Stimulated activated CD4-positive, alpha-beta T cell treated with anti-CD3 and anti-CD28 coated beads, Interleukin-1b, Interleukin-23, amount 100 ng/mL, for 1 hour (primary cell): ENCODE measurements at regions not wholly inside any gene's neighbourhood (a gene's known extent, or its start where the extent isn't known, plus 50 kb on each side); places are given as distances from the start of the nearest gene placed in this dataset.

Source experiments
- DNase-seq, 2 donors: peaks; one replicate each; pipeline ENCODE4 v3.0.0-alpha.2; 2020; ENCODE audit warnings: low read depth in 2 of 2

DNA sequence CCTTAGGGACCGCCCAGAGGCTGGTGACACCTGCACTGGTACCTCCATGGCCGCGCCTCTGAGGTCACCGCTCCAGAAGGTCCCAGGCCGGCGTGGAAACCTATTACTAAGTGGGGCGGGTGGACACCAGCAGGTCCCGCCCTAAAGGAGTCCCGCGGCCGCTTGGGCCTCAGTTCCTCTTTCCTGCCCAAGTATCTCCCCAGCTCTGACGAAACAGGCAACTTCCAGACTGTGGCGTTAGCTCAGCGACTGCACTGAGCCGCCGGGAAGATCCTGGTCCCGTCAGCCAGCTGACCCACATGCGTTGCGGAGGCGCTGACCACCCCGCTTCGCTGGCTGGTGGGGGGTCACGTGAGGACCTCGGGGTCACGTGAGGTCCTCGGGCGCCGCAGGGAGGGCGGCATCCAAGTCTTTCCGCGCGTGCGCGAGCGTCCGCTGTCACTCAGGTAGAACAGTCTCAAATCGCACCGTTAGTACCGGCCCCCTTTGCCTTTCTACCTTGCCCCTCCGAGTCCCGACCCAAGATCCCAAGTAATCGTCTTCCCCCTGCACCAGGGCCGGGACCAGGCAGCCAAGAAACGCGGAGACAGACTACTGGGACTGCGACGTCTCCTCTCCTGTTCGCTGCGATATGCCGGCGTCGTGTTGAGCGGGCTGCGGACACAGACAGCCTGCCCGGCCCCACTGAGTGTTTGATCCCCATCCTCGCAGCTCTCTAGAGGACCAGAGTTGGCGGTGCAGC, 53.7 kb upstream of the KDM4C start:
- DNase-seq, result peak; percentile 30 to 66

DNA sequence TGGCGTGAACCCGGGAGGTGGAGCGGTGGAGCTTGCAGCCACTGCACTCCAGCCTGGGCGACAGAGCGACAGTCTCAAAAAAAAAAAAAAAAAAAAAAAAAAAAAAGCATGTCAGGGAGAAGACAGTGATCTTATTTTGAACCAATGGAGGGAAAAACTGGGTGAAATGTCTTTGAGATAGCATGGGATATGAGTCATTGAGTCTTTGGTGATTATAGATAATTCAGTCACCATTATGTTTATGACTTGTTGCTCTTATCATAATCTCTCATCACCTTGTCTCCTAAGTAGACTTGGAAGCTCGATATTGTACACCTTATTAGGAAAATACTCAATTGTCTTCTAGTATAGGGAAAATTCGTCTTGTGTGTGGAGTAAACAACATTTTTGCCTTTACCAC, 55.1 kb upstream of the KDM4C start:
- no peak for DNase-seq

DNA sequence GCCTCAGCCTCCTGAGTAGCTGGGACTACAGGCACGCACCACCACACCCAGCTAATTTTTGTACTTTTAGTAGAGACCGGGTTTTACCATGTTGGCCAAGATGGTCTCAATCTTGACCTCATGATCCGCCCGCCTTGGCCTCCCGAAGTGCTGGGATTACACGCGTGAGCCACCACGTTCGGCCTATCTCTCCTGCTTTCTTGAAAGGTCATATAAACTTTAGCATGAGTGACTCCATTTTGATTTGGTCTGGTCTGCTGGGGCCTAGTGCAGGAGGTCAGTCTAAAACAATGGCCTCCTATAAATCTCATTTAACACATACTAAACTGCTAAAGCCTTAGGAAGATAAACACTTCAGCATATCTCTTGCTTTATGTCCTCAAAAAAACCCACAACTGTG, 50.6 kb upstream of the GLDC start:
- no peak for DNase-seq

DNA sequence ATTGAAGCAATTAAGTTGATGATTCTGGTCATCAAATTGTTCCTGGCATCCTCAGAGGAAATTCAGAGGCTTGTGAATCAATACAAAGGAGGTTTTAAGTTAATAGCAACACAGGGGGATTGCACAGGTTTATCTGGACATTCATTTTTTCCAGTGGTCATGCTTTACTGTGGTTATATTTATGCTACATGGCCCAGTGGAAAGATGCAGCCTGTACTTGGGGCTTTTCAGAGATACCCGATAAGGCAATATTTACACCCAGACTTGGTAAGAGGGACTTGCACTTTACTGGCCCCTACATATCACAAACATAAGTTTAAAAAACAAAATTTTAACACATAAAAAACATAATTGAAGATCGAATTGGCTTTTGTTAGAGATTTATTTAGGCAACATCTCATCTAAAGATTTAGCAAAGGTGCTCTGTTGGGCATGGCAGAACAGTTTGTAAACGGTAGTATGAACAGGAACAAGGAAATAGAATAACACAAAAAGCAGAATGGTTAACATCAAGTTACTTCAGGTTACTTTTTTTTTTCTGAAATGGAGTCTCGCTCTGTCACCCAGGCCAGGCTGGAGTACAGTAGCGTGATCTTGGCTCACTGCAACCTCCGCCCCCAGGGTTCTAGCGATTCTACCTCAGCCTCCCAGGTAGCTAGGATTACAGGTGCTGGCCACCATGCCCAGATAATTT, 49.7 kb upstream of the GLDC start:
- no peak for DNase-seq
